K562 (cell line): ENCODE measurements at regions not wholly inside any gene's neighbourhood (a gene's known extent, or its start where the extent isn't known, plus 50 kb on each side); places are given as distances from the start of the nearest gene placed in this dataset.

Experiments used
- BACH1 ChIP-seq: fragments of 200-800 bp; sonication (Bioruptor generic); IDR thresholded peaks from 2 replicates; pipeline ENCODE4 v1.6.1; 2016; ENCODE audit warnings: missing genetic modification characterization, missing compliant biosample characterization
- FOXJ3 ChIP-seq: sonication (generic); formaldehyde crosslinking; IDR thresholded peaks from 2 replicates; pipeline ENCODE4 v1.4.0; 2020; ENCODE audit warnings: mild to moderate bottlenecking, missing genetic modification reagents
- GTF2A2 ChIP-seq: IDR thresholded peaks from 2 replicates; pipeline ENCODE4 v1.6.1; 2016; ENCODE audit warnings: mild to moderate bottlenecking, missing genetic modification characterization, missing compliant biosample characterization
- HNRNPUL1 ChIP-seq: fragments of 200-400 bp; formaldehyde crosslinking; IDR thresholded peaks from 2 replicates; pipeline ENCODE4 v1.6.1; 2017; ENCODE audit warnings: low read length
- POU5F1 ChIP-seq: fragments of 150-350 bp; IDR thresholded peaks from 2 replicates; pipeline ENCODE4 v1.6.1; 2014; ENCODE audit warnings: borderline replicate concordance, low read length, low read depth, mild to moderate bottlenecking; ENCODE audit not compliant: partially characterized antibody
- ZNF24 ChIP-seq: fragments of 450-650 bp; IDR thresholded peaks from 2 replicates; pipeline ENCODE4 v1.6.1; 2016
- TF ChIP-seq, protein P1 (sequence below), 2 experiments: fragments of 250-450 bp in 1 of 2; fragments of 450-650 bp in 1 of 2; sonication (Bioruptor Pico) in 1 of 2; IDR thresholded peaks; 2 replicates each; pipeline versions ENCODE4 v1.6.1 to v1.8.0; 2016 to 2021; ENCODE audit warnings: mild to moderate bottlenecking in 2 of 2, moderate library complexity in 2 of 2, missing compliant biosample characterization in 1 of 2, missing genetic modification characterization in 1 of 2

DNA sequence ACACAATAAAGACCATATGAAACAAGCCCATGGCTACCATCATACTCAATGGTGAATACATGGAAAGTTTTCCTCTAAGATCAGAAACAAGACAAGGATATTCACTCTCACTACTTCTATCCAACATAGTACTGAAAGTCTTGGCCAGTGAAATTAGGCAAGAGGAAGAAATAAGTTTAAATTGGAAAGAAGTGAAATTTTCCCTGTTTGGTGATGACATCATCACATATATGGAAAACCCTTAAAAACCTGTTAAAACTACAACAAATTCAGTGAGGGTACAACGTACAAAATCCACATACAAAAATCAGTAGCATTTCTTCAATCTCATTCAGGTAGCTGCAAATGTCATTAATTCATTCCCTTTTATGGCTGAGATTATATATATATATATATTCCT lies 164.0 kb upstream of the IRS4 start:
- TF ChIP-seq FOXJ3 (CRISPR knock-in tag) (no peak), ZNF24 (no peak), HNRNPUL1 (no peak), GTF2A2 (tag) (no peak), BACH1 (tag) (no peak), POU5F1 (no peak)
- TF ChIP-seq, protein P1, sequence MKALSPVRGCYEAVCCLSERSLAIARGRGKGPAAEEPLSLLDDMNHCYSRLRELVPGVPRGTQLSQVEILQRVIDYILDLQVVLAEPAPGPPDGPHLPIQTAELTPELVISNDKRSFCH (CRISPR knock-in tag; IDR thresholded peaks at IDR 0.05): no peak
- TF ChIP-seq, protein P1 (tag; IDR thresholded peaks at IDR 0.05): no peak
